ENCODE measurements at regions not wholly inside any gene's neighbourhood (a gene's known extent, or its start where the extent isn't known, plus 50 kb on each side); places are given as distances from the start of the nearest gene placed in this dataset.

DNA sequence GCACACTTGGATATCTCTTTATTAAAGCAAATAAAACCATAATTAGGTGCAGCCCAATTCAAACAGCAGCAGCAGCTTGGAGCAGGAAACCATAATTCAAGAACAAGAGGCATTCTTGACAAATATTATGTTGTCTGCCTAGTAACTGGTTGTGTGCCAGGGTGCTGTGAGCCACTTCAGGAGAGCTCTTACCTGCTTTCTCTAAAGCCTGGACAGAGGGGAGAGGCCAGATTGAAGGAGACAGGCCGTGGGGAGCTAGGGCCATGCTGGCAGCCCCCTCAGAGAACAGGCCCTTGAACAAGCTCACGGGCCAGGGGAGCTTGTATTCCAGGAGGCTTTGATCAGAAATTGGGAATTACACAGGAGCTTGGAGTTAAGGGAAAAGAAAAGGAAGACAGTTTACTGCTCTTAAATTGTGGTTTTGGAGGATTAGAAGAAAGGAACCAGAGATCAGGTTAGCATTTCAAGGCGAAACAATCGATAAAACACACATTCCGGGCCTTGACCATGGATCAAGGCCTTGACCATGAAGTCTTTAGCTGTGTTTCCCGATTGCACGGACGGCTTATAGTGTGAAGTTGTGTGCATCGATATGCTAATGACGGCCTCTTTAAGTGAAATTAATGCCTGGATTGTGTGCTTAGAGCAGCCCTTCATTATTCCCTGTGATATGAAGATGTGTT lies 69.8 kb upstream of the NKX2-2 start:
- TF ChIP-seq MXI1 (conservative IDR thresholded peaks at IDR 0.05; ENCODE audit: poor library complexity, severe bottlenecking) (no peak), CTCF (IDR thresholded peaks at IDR 0.05; ENCODE audit: poor library complexity, severe bottlenecking) (no peak), EP300 (conservative IDR thresholded peaks at IDR 0.05; ENCODE audit: poor library complexity, severe bottlenecking) (no peak), RAD21 (conservative IDR thresholded peaks at IDR 0.05) (no peak), POLR2AphosphoS5 (IDR thresholded peaks at IDR 0.05) (no peak), REST (IDR thresholded peaks at IDR 0.05; ENCODE audit: borderline replicate concordance) (no peak)

Data from neural cell (in vitro differentiated cells).